Activated CD8-positive, alpha-beta memory T cell treated with anti-CD3 and anti-CD28 coated beads, Interleukin-2, amount 50 U/mL, for 48 hours (primary cell): ENCODE measurements at regions not wholly inside any gene's neighbourhood (a gene's known extent, or its start where the extent isn't known, plus 50 kb on each side); places are given as distances from the start of the nearest gene placed in this dataset.

Source experiments
- DNase-seq: peaks from one replicate; pipeline ENCODE4 v3.0.0-alpha.2; 2020

GRCh38 chrX:10749113-10749512 lies 128.7 kb upstream of the MID1 start:
- no peak for DNase-seq

GRCh38 chrX:10750581-10750980 lies 130.2 kb upstream of the MID1 start:
- no peak for DNase-seq

GRCh38 chrX:10753116-10753515 lies 132.7 kb upstream of the MID1 start:
- DNase-seq, result no peak

GRCh38 chrX:10754445-10754844 lies 134.1 kb upstream of the MID1 start:
- DNase-seq, result no peak

GRCh38 chrX:10755439-10756334 lies 135.3 kb upstream of the MID1 start:
- no peak for DNase-seq

GRCh38 chrX:10756441-10756840 lies 136.1 kb upstream of the MID1 start:
- no peak for DNase-seq

- DNase-seq, result no peak
Measured at GRCh38 chrX:10759141-10759799, 138.9 kb upstream of the MID1 start.

- no peak for DNase-seq
Measured at GRCh38 chrX:10761447-10761846, 141.1 kb upstream of the MID1 start.

GRCh38 chrX:10769195-10769594 lies 148.8 kb upstream of the MID1 start:
- no peak for DNase-seq

- DNase-seq, result no peak
Measured at GRCh38 chrX:10769696-10770619, 149.6 kb upstream of the MID1 start.

- no peak for DNase-seq
Measured at GRCh38 chrX:10773318-10773717, 152.9 kb upstream of the MID1 start.

- no peak for DNase-seq
Measured at GRCh38 chrX:10781847-10782530, 161.6 kb upstream of the MID1 start.

GRCh38 chrX:10783451-10783995 lies 163.1 kb upstream of the MID1 start:
- DNase-seq, result no peak

- no peak for DNase-seq
Measured at GRCh38 chrX:10787264-10787663, 166.9 kb upstream of the MID1 start.

GRCh38 chrX:10794203-10794630 lies 173.8 kb upstream of the MID1 start:
- no peak for DNase-seq

GRCh38 chrX:10795721-10796120 lies 175.3 kb upstream of the MID1 start:
- DNase-seq, result no peak

- no peak for DNase-seq
Measured at GRCh38 chrX:10797466-10797865, 177.1 kb upstream of the MID1 start.

GRCh38 chrX:10798041-10798440 lies 177.7 kb upstream of the MID1 start:
- no peak for DNase-seq

- DNase-seq, result no peak
Measured at GRCh38 chrX:10800796-10801195, 180.4 kb upstream of the MID1 start.

GRCh38 chrX:10811111-10811510 lies 190.7 kb upstream of the MID1 start:
- no peak for DNase-seq

- DNase-seq, result no peak
Measured at GRCh38 chrX:10813761-10814160, 193.4 kb upstream of the MID1 start.

- no peak for DNase-seq
Measured at GRCh38 chrX:10818651-10819050, 198.3 kb upstream of the MID1 start.
